GM21526 (cell line): ENCODE measurements at regions not wholly inside any gene's neighbourhood (a gene's known extent, or its start where the extent isn't known, plus 50 kb on each side); places are given as distances from the start of the nearest gene placed in this dataset.

Experiments
- ATAC-seq: cut with Tn5 transposase; IDR thresholded peaks from one replicate; pipeline ENCODE4 v1.9.1; 2021; ENCODE audit warnings: moderate library complexity; ENCODE audit not compliant: unreplicated experiment, low FRiP score

- no peak for ATAC-seq
Observed at GRCh38 chr4:176843710-176844109, 51.0 kb upstream of the VEGFC start.

GRCh38 chr4:176844448-176844847 lies 51.7 kb upstream of the VEGFC start:
- ATAC-seq = no peak

- ATAC-seq = no peak
Observed at GRCh38 chr4:176845636-176846035, 52.9 kb upstream of the VEGFC start.

GRCh38 chr4:176849076-176849475 lies 56.4 kb upstream of the VEGFC start:
- no peak for ATAC-seq

GRCh38 chr4:176850436-176850835 lies 57.7 kb upstream of the VEGFC start:
- ATAC-seq = no peak

GRCh38 chr4:176856421-176856820 lies 63.7 kb upstream of the VEGFC start:
- ATAC-seq = no peak

GRCh38 chr4:176858839-176859238 lies 66.1 kb upstream of the VEGFC start:
- no peak for ATAC-seq

- ATAC-seq = no peak
Observed at GRCh38 chr4:176864238-176864637, 71.5 kb upstream of the VEGFC start.

- no peak for ATAC-seq
Observed at GRCh38 chr4:176868676-176869075, 76.0 kb upstream of the VEGFC start.

- no peak for ATAC-seq
Observed at GRCh38 chr4:176872461-176872860, 79.7 kb upstream of the VEGFC start.

- no peak for ATAC-seq
Observed at GRCh38 chr4:176874721-176875445, 82.2 kb upstream of the VEGFC start.

- ATAC-seq = no peak
Observed at GRCh38 chr4:176875446-176875930, 82.8 kb upstream of the VEGFC start.

- no peak for ATAC-seq
Observed at GRCh38 chr4:176879380-176880116, 86.8 kb upstream of the VEGFC start.

GRCh38 chr4:176882206-176882605 lies 89.5 kb upstream of the VEGFC start:
- ATAC-seq = no peak

- ATAC-seq = no peak
Observed at GRCh38 chr4:176883108-176883550, 90.4 kb upstream of the VEGFC start.

- ATAC-seq = no peak
Observed at GRCh38 chr4:176883681-176884418, 91.1 kb upstream of the VEGFC start.

GRCh38 chr4:176885224-176885623 lies 92.5 kb upstream of the VEGFC start:
- ATAC-seq = no peak

- no peak for ATAC-seq
Observed at GRCh38 chr4:176886135-176886534, 93.4 kb upstream of the VEGFC start.

GRCh38 chr4:176889776-176890175 lies 97.1 kb upstream of the VEGFC start:
- ATAC-seq = no peak

- no peak for ATAC-seq
Observed at GRCh38 chr4:176894498-176894897, 101.8 kb upstream of the VEGFC start.

- no peak for ATAC-seq
Observed at GRCh38 chr4:176896211-176896610, 103.5 kb upstream of the VEGFC start.
